Prostate gland (tissue), 2 donors: ENCODE measurements at regions not wholly inside any gene's neighbourhood (a gene's known extent, or its start where the extent isn't known, plus 50 kb on each side); places are given as distances from the start of the nearest gene placed in this dataset.

Source experiments
- DNase-seq: peaks from one replicate; pipeline ENCODE4 v3.0.0-alpha.2; 2019; ENCODE audit warnings: low spot score
- H3K27ac ChIP-seq, 2 donors: fragments of 200-600 bp; sonication (generic); 2 replicates each; pipeline ENCODE4 v1.5.1; 2017 to 2019
- H3K27me3 ChIP-seq: fragments of 200-600 bp; sonication (generic); replicated peaks from 2 replicates; pipeline ENCODE4 v1.5.1; 2019; ENCODE audit not compliant: insufficient read depth
- H3K36me3 ChIP-seq, 2 donors: fragments of 200-600 bp; sonication (generic); 1 replicate in 1 of 2; 2 replicates in 1 of 2; pipeline versions ENCODE4 v1.5.1 to v1.8.1; 2017 to 2019
- H3K4me1 ChIP-seq: fragments of 200-600 bp; sonication (generic); replicated peaks from 2 replicates; pipeline ENCODE4 v1.5.1; 2019
- H3K4me3 ChIP-seq, 2 donors: fragments of 200-600 bp; sonication (generic); 2 replicates each; pipeline ENCODE4 v1.5.1; 2017 to 2019
- H3K9me3 ChIP-seq: fragments of 200-600 bp; sonication (generic); 2 replicates; pipeline ENCODE4 v1.5.1; 2017
- CTCF ChIP-seq, 4 experiments: fragments of 200-600 bp in 2 of 4; fragments of 450-650 bp in 2 of 4; sonication (generic) in 2 of 4; IDR thresholded peaks; 1 replicate in 3 of 4; 2 replicates in 1 of 4; pipeline ENCODE4 v1.5.1; 2016 to 2019; ENCODE audit warnings: antibody characterized with exemption in 4 of 4, mild to moderate bottlenecking in 2 of 4, moderate library complexity in 2 of 4
- POLR2A ChIP-seq: fragments of 450-650 bp; IDR thresholded peaks from one replicate; pipeline ENCODE4 v1.6.1; 2016; ENCODE audit warnings: antibody characterized with exemption, mild to moderate bottlenecking
- POLR2AphosphoS5 ChIP-seq: sonication (generic); formaldehyde crosslinking; IDR thresholded peaks from one replicate; pipeline ENCODE4 v1.6.1; 2017; ENCODE audit warnings: antibody characterized with exemption
- WGBS: methylation state at CpG from one replicate; pipeline ENCODE4 v1.1.5; 2018; 5-methylcytosine and 5-hydroxymethylcytosine counted together
- intact Hi-C: fragments of 100-400 bp; cut with DNase I; formaldehyde crosslinking; loops from one replicate; pipeline ENCODE4 v1.14.2; 2022

- no peak for DNase-seq
- 16% methylated on average over 2 of the region's 2 CpGs for WGBS
- intact Hi-C loops, result no loop called here
- Histone ChIP-seq H3K4me3 (no peak overlapping the region), H3K27ac (no peak overlapping the region), H3K4me1 (no peaks in the 10 kb centered on the region), H3K36me3 (no peaks in the 10 kb centered on the region), H3K9me3 (no peaks in the 10 kb centered on the region), H3K27me3 (no peaks in the 10 kb centered on the region)
- no peak for TF ChIP-seq CTCF (IDR thresholded peaks at IDR 0.05)
- TF ChIP-seq POLR2A, result no peak
- no peak for TF ChIP-seq POLR2AphosphoS5
These were observed 614.5 kb downstream of the TMA16 start for GRCh38 chr4:164108971-164109370.

- TF ChIP-seq POLR2AphosphoS5, result no peak
- no peak for TF ChIP-seq POLR2A
- no peak for TF ChIP-seq CTCF (IDR thresholded peaks at IDR 0.05)
- H3K9me3 ChIP-seq, result no peaks in the 10 kb centered on the region
- H3K4me3 ChIP-seq, result no peak overlapping the region
- H3K36me3 ChIP-seq, result no peaks in the 10 kb centered on the region
- WGBS, result 50% methylated on average over 4 of the region's 4 CpGs
- intact Hi-C loops, result no loop called here
- no peak for DNase-seq
- no peaks in the 10 kb centered on the region for H3K27me3 ChIP-seq
- no peaks in the 10 kb centered on the region for H3K4me1 ChIP-seq
- H3K27ac ChIP-seq, result no peak overlapping the region
These were observed 615.0 kb downstream of the TMA16 start for GRCh38 chr4:164109503-164109902.

- WGBS, result 70% methylated on average over 2 of the region's 2 CpGs
- H3K36me3 ChIP-seq, result no peaks in the 10 kb centered on the region
- intact Hi-C loops, result no loop called here
- H3K4me3 ChIP-seq, result no peak overlapping the region
- TF ChIP-seq CTCF (IDR thresholded peaks at IDR 0.05), result no peak
- no peak for TF ChIP-seq POLR2AphosphoS5
- no peak for TF ChIP-seq POLR2A
- no peak for DNase-seq
- H3K27ac ChIP-seq, result no peak overlapping the region
- no peaks in the 10 kb centered on the region for H3K4me1 ChIP-seq
- no peaks in the 10 kb centered on the region for H3K27me3 ChIP-seq
- H3K9me3 ChIP-seq, result no peaks in the 10 kb centered on the region
These were observed 620.7 kb downstream of the TMA16 start for GRCh38 chr4:164115236-164115635.

GRCh38 chr4:164116286-164116685, 621.8 kb downstream of the TMA16 start:
- Histone ChIP-seq H3K4me3 (no peak overlapping the region), H3K4me1 (no peaks in the 10 kb centered on the region), H3K27ac (no peak overlapping the region), H3K9me3 (no peaks in the 10 kb centered on the region), H3K27me3 (no peaks in the 10 kb centered on the region), H3K36me3 (no peaks in the 10 kb centered on the region)
- no peak for TF ChIP-seq POLR2A
- no peak for TF ChIP-seq POLR2AphosphoS5
- TF ChIP-seq CTCF (IDR thresholded peaks at IDR 0.05), result no peak
- WGBS, result 69% methylated on average over 1 of the region's 1 CpG
- intact Hi-C loops, result no loop called here
- DNase-seq, result no peak

- no peaks in the 10 kb centered on the region for H3K27me3 ChIP-seq
- DNase-seq, result no peak
- no peak overlapping the region for H3K4me3 ChIP-seq
- TF ChIP-seq POLR2AphosphoS5, result no peak
- TF ChIP-seq CTCF (IDR thresholded peaks at IDR 0.05), result no peak
- no peak for TF ChIP-seq POLR2A
- 95% methylated on average over 2 of the region's 2 CpGs for WGBS
- intact Hi-C loops, result no loop called here
- no peak overlapping the region for H3K27ac ChIP-seq
- no peaks in the 10 kb centered on the region for H3K4me1 ChIP-seq
- H3K9me3 ChIP-seq, result no peaks in the 10 kb centered on the region
- no peaks in the 10 kb centered on the region for H3K36me3 ChIP-seq
These were observed 619.5 kb upstream of the SMIM31 start for GRCh38 chr4:164134388-164134787.
